Medulla oblongata (tissue), 1 donor: ENCODE measurements at regions not wholly inside any gene's neighbourhood (a gene's known extent, or its start where the extent isn't known, plus 50 kb on each side); places are given as distances from the start of the nearest gene placed in this dataset.
"Not testable (repeated sequence)": the region's sequence is repeated elsewhere in the genome, so short reads cannot be mapped to it uniquely, and the experiment has no call there.

Source experiments
- DNase-seq: peaks from one replicate; pipeline ENCODE4 v3.0.0-alpha.2; 2015; ENCODE audit errors: extremely low spot score

GRCh38 chr6:60384614-60385013 lies 1901.4 kb downstream of the KHDRBS2 start:
- DNase-seq, result not testable (repeated sequence)

GRCh38 chr6:60382771-60383170 lies 1903.3 kb downstream of the KHDRBS2 start:
- DNase-seq, result not testable (repeated sequence)

- not testable (repeated sequence) for DNase-seq
These were observed 1911.9 kb downstream of the KHDRBS2 start for GRCh38 chr6:60374078-60374477.

GRCh38 chr6:60367800-60368199 lies 1918.2 kb downstream of the KHDRBS2 start:
- not testable (repeated sequence) for DNase-seq

GRCh38 chr6:60365901-60366300 lies 1920.1 kb downstream of the KHDRBS2 start:
- not testable (repeated sequence) for DNase-seq

- DNase-seq, result not testable (repeated sequence)
These were observed 1943.5 kb downstream of the KHDRBS2 start for GRCh38 chr6:60342411-60343008.

GRCh38 chr6:60338328-60339071 lies 1947.5 kb downstream of the KHDRBS2 start:
- DNase-seq, result not testable (repeated sequence)

GRCh38 chr6:60335124-60335523 lies 1950.9 kb downstream of the KHDRBS2 start:
- not testable (repeated sequence) for DNase-seq

- not testable (repeated sequence) for DNase-seq
These were observed 1952.3 kb downstream of the KHDRBS2 start for GRCh38 chr6:60333708-60334107.

GRCh38 chr6:60308939-60309338 lies 1977.1 kb downstream of the KHDRBS2 start:
- DNase-seq, result not testable (repeated sequence)
